Middle frontal gyrus (tissue), 1 donor: ENCODE measurements at regions not wholly inside any gene's neighbourhood (a gene's known extent, or its start where the extent isn't known, plus 50 kb on each side); places are given as distances from the start of the nearest gene placed in this dataset.

Source experiments
- DNase-seq: peaks from one replicate; pipeline ENCODE4 v3.0.0-alpha.2; 2015; ENCODE audit warnings: low spot score; ENCODE audit errors: extremely low spot score

DNA sequence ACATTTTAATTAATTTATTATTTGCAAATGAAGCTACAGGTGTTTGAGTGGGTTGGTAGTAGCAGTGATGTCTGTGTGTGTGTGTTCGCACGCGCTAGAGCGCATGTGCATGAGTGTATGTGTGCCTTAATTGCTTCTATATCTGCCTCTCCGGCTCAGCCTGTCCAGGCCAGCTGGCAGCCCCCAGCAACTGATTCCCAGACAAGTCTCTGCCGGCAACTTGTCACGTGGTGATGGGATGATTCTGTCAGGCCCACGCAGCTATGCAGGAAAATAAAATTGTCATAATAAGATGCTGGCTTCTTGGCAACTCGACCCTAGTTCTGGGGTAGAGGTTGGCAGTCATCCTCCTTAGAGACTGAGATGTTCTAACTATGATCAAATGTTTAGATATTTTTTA, 712.8 kb upstream of the SOX9 start:
- DNase-seq, result no peak

DNA sequence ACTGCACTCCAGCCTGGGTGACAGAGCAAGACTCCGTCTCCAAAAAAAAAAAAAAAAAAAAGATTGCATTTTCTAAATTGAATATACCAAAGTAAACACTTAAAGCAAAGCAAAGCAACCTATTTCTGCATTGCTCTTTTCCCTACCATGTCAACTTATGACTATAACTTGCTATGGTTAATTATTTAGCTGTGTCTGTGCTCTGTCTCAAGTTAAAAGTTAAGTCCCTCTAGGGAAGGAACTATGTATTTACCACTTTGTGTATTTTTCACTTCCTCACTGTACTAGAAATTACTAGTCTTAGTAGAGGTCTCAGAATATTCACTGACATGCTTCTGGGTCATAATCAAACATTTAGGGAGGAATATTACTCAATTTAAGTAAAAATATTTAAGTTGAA, 711.7 kb upstream of the SOX9 start:
- DNase-seq, result no peak

DNA sequence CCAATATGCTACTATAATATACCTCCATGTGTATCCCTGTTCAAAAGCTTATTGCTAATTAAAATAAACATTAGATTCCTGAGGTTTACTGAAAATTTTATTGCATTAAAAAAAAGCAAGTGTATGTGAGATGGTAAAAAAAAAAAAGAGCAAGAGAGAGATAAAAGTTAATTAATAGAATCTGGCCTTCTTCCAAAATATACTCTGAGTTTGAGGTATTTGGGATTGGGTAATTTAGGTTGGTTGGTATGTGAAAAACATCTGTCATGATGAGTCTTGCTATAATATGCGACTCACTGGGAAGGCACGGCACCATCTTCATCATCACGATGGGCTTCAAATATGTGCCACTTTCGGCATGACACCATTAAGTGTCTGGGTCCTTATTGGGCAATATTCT, 711.1 kb upstream of the SOX9 start:
- no peak for DNase-seq

DNA sequence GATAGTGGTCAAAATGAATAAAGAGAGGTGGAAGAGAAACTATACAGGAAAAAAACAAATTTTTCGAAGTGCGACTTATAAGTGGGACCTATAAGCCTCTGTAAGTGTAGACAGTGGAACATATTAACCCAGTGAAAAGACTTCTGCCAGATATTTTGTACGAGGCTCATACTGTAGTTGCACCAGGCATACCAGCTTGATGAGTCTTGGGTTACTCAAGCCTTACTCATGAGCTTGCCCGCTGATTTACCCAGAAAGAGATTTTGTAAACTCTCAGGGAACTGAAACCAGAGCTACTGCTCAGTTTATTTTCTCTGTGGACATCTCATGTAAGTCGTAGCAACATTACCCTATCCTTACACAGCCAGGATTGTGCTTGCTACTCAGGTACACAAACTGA, 708.0 kb upstream of the SOX9 start:
- DNase-seq, result no peak

DNA sequence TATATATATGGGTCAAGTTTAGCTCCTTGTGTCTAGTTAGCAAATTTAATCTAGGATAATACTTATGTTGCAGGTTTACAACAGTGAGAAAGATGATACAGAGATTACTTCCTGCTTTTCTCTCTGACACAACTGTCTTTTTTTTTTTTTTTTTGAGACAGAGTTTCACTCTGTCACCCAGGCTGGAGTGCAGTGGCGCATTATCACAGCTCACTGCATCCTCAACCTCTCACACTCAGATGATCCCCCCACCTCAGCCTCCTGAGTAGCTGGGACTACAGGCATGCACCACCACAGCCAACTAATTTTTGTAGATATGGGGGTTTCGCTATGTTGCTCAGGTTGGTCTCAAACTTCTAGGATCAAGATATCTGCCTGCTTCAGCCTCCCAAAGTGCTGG, 706.9 kb upstream of the SOX9 start:
- no peak for DNase-seq

DNA sequence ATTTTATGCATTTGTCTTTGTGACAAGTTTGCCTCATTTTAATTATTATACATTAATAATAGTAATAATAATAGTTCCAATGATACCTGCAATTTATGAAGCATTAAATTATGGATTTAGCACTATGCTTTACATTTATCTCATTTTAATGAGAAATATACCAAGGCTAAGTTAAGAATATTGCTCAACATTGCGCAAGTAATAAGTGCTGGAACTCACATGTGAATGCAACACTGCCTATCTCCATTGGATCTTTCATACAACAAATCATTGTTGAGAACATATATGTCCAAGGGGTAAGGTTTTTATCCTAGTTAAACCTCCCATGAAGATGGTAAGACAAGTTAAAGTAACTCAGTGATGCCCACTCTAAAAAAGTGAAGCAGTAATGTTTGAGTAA, 703.7 kb upstream of the SOX9 start:
- DNase-seq, result no peak

DNA sequence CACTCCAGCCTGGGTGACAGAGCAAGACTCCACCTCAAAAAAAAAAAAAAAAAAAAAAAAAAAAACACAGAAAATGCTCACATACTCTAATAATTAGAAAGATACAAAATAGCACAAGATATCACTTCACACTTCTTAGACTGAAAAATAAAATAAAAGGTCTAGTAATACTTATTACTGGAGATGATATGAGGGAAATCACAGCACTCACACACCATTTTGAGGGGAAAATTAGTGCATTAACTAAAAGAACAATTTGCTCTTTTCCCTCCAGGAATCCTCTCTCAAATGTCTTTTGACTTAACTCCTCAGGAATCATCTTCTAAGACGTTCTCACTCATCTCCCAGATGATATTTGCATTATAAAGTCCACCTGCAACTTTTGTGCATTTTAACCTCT, 697.9 kb upstream of the SOX9 start:
- no peak for DNase-seq

DNA sequence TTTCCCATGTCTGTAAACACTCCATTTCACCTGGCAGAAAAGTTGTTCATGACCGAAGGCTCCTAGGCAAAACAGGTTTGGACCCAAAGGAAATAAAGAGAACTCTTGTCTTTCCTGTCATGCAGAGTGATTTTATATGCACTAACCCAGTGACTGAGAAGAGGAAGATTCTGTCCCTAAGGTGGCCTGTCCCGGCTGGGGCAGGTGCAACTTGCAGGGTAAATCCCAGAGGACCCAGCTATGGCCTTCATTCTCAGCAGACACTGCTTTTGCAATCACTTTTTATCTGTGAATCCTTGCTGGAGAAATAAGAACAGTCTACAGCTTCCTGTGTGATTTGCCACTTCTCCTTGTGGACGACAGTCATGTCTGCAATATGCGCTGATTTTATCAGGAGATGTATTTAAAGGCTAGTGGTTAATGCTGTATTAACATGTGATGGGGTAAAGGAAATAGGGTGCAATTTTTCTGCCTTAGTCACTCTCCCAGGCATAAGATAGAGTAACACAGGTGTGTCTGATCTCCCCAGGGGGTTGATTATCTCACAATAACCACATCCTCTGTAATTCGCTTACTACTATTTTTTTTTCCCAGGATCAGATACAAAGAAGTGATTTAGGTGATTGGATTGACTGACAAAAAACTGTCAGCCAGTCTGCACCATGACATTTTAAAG, 696.8 kb upstream of the SOX9 start:
- no peak for DNase-seq

DNA sequence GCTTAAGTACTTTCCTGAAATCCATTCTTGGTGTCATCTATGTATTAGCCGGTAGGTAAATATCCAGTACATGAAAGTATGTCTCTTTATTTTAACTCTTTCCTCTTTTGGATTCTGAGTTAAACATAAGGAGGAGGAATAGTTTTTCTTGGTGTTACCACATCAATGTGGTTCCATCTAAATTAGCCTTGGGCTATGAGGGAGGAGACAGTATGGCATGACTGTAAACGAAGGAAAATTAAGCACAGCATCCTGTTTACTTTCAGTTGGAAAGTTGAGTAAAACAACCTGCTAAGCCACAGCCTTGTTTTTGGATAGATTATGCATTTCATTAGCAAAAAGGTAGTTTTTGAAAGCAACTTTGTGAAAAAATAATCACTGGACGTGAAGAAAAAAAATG, 693.0 kb upstream of the SOX9 start:
- DNase-seq, result no peak

DNA sequence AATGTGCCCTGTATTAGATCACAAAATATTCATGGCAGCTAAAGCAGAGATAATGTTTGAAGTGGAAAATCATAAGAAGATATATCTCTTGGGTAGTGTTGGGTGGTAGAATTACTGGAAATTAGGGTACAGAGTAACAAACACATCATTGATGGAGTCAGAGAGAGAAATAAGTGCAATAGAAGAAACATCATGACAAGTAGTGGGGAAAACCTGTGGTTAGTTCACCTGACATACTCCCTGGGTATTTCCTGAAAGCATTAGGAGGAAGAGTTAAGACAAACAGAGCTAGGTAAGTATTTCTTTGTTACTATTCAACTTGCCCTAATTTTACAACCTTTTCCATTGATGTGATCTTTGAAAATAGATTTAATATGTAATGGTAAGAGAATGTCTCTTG, 691.9 kb upstream of the SOX9 start:
- DNase-seq, result no peak

DNA sequence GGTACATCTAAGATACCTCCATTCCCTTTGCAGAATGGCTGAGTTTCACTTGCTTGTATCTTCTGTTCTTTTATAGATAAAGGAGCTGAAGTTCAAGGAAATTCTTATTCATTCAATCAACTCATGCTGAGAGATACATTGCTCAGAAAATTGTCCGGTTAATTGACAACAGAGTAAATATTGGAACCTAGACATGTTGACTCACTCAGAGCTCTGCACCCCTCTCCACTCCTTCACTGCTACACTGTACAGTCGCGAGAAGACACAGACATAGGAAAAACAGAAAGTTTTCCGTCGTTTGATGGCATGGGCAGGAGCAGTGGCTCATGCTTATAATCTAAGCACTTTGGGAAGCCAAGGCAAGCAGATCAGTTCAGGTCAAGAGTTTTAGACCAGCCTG, 690.5 kb upstream of the SOX9 start:
- no peak for DNase-seq

DNA sequence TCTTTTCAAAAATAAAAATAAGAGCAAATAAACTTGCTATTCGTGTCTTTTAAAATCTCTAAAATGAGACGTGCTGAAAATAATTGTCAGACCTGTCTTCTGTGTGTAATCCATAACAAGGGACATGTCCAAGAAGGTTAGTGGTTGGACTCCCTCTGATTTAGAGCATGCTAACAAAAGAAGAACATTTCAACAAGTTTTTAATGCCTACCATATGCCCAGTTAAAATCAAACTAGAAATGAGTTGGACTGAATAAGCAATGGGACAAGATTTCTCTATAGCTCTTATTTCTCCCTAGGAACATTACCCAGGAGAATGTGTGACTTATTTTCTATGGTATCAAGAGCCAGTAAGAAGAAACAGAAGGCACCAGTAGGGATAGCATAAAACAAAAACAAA, 689.7 kb upstream of the SOX9 start:
- DNase-seq, result no peak

DNA sequence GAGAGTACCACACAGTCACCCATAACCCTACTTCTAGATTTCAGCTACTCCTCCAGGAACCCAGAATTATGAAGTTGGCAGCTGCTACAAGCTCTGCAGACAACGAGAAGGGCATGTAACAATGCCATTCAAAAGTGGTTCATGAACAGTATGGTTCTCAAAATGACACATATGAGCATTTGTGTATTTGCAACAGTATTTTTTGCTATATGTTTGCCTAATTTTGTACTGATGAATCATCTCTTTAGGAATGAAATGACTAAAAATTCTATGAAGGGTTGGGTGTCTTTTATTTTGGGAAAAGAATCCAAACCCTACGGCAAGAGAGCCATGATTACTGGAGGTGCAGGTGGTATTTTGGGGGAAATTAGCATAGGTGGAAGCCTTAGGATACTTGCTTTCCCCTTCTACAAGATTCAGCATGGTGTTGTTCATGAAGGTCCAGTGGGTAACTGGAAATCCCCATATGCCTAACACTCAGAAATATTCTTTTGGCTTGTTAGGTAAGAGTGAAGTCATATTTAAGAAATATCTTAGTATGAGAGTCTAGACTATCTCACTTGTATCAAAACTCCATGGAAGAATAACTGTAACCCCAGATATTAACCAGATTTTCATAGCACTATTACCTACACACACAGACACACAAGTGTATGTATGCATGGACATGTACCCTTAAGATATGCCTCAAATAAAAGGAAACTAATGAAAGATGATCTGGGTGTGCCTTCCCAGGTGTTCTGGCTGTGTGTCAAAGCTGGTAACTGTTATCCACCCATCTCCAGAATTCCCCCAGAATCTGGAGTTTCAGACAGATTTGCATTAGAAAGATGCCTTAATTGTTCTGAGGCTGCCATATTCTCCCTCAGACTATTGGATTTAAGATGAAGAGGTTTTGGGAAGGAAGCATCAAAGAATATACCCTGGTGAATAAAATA, 688.2 kb upstream of the SOX9 start:
- no peak for DNase-seq

DNA sequence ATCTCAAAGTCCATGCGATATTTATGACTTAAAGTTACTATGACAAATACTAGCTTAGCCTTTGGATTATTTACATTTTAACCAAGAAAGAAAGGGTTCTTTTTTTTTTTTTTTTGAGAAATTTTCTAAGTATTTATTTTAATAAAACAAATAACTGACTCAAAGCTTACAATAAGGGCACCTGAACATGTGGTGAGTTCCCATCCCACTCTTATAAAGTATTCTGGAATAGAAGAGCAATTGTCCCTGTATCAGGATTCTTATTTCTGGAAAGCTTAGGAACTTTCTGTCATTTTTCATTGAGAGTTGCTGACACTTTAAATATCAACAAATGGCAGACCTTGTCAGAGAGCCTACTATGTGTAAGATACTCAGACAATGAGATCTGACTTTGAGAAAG, 686.1 kb upstream of the SOX9 start:
- no peak for DNase-seq

DNA sequence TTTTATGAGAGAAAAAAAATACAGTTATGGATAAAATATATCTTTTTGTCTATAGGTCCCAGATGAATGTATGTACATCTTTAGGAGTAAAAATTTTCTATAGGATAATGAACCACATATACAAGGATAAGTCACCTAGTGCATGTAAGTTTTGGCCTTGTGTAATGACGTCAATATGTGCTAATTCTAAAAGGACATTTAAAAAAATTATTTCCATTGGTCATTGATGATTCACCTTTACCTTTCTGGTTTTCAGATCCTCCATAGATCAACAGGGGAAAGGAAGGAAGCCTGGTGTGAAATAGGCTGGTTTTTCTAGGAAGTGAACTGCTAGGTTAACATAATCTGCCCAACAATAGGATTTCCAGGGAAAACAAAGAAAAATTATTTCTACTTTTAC, 684.3 kb upstream of the SOX9 start:
- no peak for DNase-seq

DNA sequence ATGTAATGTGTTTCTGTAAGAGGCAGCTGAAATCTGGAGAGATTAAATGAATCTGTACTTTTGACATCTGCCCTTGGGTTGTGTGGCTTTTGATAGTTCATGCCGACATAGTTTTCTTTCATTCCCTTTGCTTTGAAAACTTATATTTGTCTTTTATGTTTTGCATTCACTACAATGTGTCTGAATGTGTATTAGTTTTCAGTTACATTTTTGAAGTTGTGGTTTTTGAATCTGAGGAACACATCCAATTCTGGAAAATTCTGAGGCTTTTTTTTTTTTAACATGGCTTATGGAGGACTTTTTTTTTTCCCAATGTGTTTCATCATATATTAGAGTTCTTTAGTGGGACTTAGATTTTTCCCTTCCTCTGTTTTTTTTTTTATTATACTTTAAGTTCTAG, 683.7 kb upstream of the SOX9 start:
- DNase-seq, result no peak

DNA sequence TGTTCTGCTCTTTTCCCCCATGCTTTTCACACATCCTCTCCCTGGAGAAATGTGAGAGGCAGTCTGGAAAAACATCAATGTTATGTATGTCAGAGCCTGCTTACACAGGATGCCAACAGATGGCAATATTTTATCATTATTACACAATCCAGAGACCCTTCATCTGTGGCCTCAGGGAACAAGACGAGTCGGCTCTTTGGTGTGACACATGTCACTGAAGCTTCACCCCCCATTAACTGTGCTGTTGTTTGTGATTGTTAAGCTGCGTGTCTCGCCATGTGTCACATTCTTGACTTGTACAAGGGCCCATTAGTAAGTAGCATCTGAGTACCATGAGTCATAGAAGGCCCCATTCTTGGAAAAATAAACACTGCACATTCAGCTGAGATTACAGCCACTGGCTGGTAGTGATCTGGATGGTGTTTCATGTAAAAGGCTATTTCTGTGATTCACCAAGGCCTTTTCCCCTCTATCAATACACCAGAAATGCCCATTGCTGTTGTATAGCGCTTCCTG, 682.1 kb upstream of the SOX9 start:
- no peak for DNase-seq

DNA sequence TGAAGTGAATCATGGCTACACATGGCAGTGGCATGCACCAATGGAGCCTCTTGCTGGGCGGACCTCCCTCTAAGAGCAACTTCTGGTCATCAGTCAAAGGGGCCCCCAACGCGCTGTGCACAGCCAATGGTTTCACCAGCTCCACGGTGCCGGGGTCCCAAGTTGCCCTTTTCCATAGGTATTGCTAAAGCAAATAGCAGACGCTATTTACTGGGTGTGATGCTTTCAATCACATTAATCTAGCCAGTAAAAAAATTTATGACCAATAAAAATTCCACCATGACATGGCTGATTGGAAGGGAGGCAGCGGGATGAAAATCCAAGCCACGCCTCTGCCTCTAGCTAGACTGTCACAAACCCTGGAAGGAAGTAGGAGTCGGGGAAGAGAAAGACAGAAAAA, 680.3 kb upstream of the SOX9 start:
- no peak for DNase-seq

DNA sequence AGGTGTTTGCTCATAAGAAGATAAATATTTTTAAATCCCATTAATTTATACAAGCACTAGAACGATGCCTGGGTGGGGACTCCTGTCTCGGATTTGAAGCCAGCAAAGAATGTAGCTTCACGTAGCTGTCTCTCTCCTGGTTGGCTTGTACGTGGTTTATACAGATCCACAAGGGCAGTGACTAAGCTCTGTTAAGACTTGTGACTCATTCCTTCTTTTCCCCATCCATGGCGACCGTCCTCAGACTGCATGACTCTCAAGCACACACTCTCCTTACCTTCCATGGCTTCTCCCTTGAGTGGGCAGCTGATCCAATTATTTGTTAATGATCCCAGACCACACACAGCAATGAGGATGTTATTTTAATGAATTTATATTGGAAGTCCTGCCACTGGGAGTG, 679.7 kb upstream of the SOX9 start:
- no peak for DNase-seq

DNA sequence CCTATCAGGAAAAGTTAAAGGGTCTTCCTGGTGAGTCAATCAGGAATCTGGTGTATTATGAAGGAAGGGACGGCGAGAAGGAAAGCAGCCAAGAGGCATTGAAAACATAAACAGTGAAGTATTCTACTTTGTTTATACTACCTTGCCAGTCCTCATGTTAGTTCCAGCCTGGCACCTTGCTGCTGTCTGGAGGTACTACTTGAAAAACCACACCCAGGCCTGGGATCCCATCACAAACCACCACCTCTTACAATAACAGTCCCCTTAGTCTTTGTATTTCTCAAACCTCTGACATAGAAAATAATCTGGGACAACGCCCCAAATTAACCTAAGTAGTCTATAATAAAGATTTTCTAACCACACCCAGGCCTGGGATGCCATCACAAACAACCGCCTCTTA, 676.7 kb upstream of the SOX9 start:
- DNase-seq, result no peak

DNA sequence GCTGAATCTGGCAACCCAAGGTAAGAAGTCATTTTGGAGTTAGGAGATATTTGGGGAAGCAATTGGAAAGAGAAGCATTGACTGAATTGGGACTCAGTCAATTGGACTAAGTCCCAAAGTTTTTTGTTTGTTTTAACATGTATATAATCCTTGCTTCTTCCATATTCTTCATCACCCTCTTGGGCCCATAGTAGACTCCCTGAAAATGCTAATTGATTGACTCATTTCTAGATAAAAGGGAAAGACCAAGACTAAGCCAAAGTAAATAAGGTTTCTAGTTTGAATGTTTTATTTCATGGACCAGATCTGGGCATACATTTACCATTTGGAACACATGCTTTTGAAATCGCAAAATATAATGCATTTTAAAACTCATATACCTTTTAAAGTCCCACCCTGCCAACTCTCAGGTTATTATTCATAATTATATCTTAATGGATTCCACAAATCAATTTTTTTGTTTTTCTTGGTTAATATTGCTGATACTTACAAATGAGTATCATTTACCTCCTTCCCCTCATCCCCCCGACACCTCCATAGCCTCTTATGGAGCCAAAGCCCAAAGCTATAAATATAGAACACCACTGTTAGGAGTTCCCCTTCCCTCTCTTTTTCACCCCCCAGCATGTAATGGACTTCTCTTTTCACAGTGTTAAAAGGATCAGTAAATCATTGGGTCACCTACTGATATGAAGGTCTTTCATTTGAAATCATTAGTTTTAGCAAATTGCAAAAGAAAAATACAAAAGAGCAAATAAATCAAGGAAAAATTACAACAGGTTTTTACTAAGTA, 674.0 kb upstream of the SOX9 start:
- no peak for DNase-seq

DNA sequence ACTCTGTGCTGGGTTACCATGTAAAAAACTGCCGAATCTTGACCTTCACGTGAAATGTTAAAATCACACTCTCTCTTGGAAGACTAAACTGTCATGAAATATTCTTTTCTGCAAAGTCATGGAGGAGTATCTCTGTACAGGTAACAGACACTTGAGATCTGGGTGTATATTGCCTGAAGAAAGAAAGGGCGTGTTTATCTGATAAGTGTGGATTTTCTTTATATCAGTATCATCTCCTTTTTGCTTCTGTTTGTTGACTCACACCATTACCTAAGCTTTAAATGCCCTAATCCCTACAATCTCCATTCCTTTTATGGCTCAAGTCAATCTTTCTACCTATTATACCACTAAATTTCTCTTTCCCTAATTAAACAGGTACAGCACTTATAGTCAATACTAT, 673.2 kb upstream of the SOX9 start:
- no peak for DNase-seq
